ENCODE measurements at regions not wholly inside any gene's neighbourhood (a gene's known extent, or its start where the extent isn't known, plus 50 kb on each side); places are given as distances from the start of the nearest gene placed in this dataset.

DNA sequence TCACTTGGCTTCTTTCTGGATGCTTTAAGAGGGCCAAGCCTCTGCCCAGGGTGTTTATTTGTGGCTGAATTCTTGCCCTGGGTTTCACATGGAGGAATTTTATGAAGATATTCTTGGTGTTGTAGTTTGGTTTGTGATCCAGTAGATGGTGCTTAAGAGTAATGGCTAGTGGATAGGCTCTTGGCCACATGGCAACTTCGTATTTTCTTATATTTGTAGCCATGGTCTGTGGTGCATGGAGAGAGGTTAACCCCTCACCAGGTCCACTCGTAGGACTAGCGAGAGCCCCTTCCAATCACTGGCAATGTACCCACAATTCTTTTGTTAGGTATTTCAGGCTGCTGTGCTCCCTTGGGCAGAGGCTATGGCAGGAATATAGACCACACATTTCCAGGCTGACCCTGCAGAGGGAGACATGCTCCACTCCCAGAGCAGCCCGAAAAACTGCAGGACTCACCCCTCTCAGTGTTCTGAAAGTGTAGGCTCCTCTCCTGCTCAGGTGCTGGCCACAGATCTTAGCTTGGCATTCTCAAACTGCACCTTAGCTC lies 582.1 kb upstream of the SETBP1 start:
- no peak for DNase-seq (ENCODE audit: low spot score)

DNA sequence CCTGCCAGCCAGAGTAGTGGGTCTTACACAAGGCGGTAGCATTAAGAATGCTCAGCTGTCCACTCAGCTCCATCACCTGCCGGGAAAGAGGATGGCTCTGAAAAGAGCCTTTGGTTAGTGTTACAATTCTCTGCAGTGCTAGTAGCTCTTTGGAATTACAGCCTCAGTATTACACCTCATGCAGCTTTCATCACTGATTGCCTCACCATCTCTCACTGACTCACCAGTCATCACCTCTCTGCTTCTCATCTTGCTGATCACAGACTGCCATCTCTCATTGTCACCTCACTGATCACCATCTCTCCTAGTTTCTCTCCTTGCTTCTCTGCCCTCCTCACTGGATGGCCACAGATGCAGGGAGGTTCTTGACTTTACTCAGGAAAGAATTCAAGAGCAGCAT lies 573.5 kb upstream of the SETBP1 start:
- Histone ChIP-seq H3K4me2 (ENCODE audit: insufficient read depth, low read length, poor library complexity, severe bottlenecking) (no peak overlapping the region), H3K18ac (ENCODE audit: low read length) (no peak overlapping the region), H3K4me3 (ENCODE audit: low read length in 2 of 2) (no peak overlapping the region), H3K27ac (replicated peaks; ENCODE audit: low read length) (no peak overlapping the region), H2BK5ac (ENCODE audit: low read length) (no peak overlapping the region), H3K36me3 (replicated peaks in 1 of 2; ENCODE audit: control insufficient read depth in 2 of 2, insufficient read depth in 2 of 2, low read length in 2 of 2) (no peaks in the 10 kb centered on the region), H2BK12ac (ENCODE audit: low read length) (no peak overlapping the region), H3K9me3 (replicated peaks in 1 of 2; ENCODE audit: control insufficient read depth in 2 of 2, insufficient read depth in 1 of 2, low read depth in 1 of 2, low read length in 2 of 2) (no peaks in the 10 kb centered on the region), H4K91ac (ENCODE audit: low read depth, low read length, poor library complexity) (no peak overlapping the region), H2BK120ac (ENCODE audit: low read depth, low read length) (no peak overlapping the region), H3K27me3 (ENCODE audit: control insufficient read depth in 3 of 3, insufficient read depth in 3 of 3, low read depth in 1 of 3, low read length in 3 of 3) (no peaks in the 10 kb centered on the region), H2AK5ac (ENCODE audit: low read depth, low read length) (no peak overlapping the region), H2AFZ (ENCODE audit: low read length) (no peak overlapping the region), H2BK15ac (ENCODE audit: low read length) (no peak overlapping the region), H3K79me1 (ENCODE audit: low read depth, low read length) (no peaks in the 10 kb centered on the region), H4K8ac (ENCODE audit: low read depth, low read length) (no peak overlapping the region), H3K23ac (ENCODE audit: low read depth, low read length, poor library complexity) (no peak overlapping the region), H3K14ac (ENCODE audit: low read length) (no peak overlapping the region), H3K4me1 (ENCODE audit: control insufficient read depth in 2 of 2, insufficient read depth in 1 of 2, low read depth in 1 of 2, low read length in 2 of 2) (no peaks in the 10 kb centered on the region), H3K9ac (ENCODE audit: low read depth, low read length, poor library complexity) (no peak overlapping the region), H3K4ac (ENCODE audit: low read length) (no peak overlapping the region)
- WGBS, 2 donors (ENCODE audit: extremely low coverage in 2 of 2, insufficient read length in 2 of 2, insufficient replicate concordance in 1 of 2), result no CpG with 5 or more reads among the region's 2 CpGs
- no peak for DNase-seq (ENCODE audit: low spot score)

More for the DNA sequence above, 582.1 kb upstream of the SETBP1 start:
- Histone ChIP-seq H2AK5ac (ENCODE audit: low read depth, low read length) (peak overlapping the region; percentile 63), H3K9ac (ENCODE audit: low read depth, low read length, poor library complexity) (no peak overlapping the region), H3K4me1 (ENCODE audit: control insufficient read depth in 2 of 2, insufficient read depth in 1 of 2, low read depth in 1 of 2, low read length in 2 of 2) (no peaks in the 10 kb centered on the region), H2AFZ (ENCODE audit: low read length) (peak overlapping the region; percentile 73), H3K4ac (ENCODE audit: low read length) (no peak overlapping the region), H3K79me1 (ENCODE audit: low read depth, low read length) (no peaks in the 10 kb centered on the region), H3K23ac (ENCODE audit: low read depth, low read length, poor library complexity) (no peak overlapping the region), H2BK12ac (ENCODE audit: low read length) (peak overlapping the region; percentile 84), H4K8ac (ENCODE audit: low read depth, low read length) (peak overlapping the region; percentile 72), H3K27ac (replicated peaks; ENCODE audit: low read length) (no peak overlapping the region), H2BK120ac (ENCODE audit: low read depth, low read length) (peak overlapping the region; percentile 72), H2BK5ac (ENCODE audit: low read length) (no peak overlapping the region), H2BK15ac (ENCODE audit: low read length) (peak overlapping the region; percentile 75), H3K27me3 (ENCODE audit: control insufficient read depth in 3 of 3, insufficient read depth in 3 of 3, low read depth in 1 of 3, low read length in 3 of 3) (no peaks in the 10 kb centered on the region), H3K36me3 (replicated peaks in 1 of 2; ENCODE audit: control insufficient read depth in 2 of 2, insufficient read depth in 2 of 2, low read length in 2 of 2) (no peaks in the 10 kb centered on the region), H3K9me3 (replicated peaks in 1 of 2; ENCODE audit: control insufficient read depth in 2 of 2, insufficient read depth in 1 of 2, low read depth in 1 of 2, low read length in 2 of 2) (peaks cover 0 to 2% of the 10 kb centered on the region in 2 donors), H3K18ac (ENCODE audit: low read length) (peak overlapping the region; percentile 27), H4K91ac (ENCODE audit: low read depth, low read length, poor library complexity) (no peak overlapping the region), H3K4me2 (ENCODE audit: insufficient read depth, low read length, poor library complexity, severe bottlenecking) (no peak overlapping the region), H3K14ac (ENCODE audit: low read length) (no peak overlapping the region), H3K4me3 (ENCODE audit: low read length in 2 of 2) (no peak overlapping the region)
- WGBS, 2 donors (ENCODE audit: extremely low coverage in 2 of 2, insufficient read length in 2 of 2, insufficient replicate concordance in 1 of 2), result no CpG with 5 or more reads among the region's 4 CpGs

DNA sequence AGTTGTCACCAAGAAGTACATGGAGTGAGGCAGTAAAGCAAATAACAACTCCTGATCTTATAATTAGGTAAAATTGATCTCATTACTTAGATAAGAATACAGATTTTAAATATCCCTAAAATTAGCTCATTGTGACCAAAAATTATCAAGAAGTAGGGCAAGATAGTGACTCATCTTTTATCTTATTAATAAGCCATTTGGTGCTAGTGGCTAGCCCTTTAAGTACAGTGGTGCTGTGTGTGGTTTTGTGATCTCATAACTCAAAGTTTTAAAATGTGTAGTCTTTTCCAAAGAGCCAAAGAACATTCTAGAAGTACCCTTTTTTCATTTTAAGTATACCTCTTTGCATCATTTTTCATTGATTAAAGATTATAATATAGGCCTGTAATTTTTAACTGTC lies 569.4 kb upstream of the SETBP1 start:
- Histone ChIP-seq H3K4me2 (ENCODE audit: insufficient read depth, low read length, poor library complexity, severe bottlenecking) (no peak overlapping the region), H4K91ac (ENCODE audit: low read depth, low read length, poor library complexity) (no peak overlapping the region), H3K23ac (ENCODE audit: low read depth, low read length, poor library complexity) (no peak overlapping the region), H3K14ac (ENCODE audit: low read length) (no peak overlapping the region), H2BK15ac (ENCODE audit: low read length) (no peak overlapping the region), H3K18ac (ENCODE audit: low read length) (no peak overlapping the region), H2AFZ (ENCODE audit: low read length) (no peak overlapping the region), H2BK120ac (ENCODE audit: low read depth, low read length) (no peak overlapping the region), H3K4me3 (ENCODE audit: low read length in 2 of 2) (no peak overlapping the region), H3K79me1 (ENCODE audit: low read depth, low read length) (no peaks in the 10 kb centered on the region), H3K4me1 (ENCODE audit: control insufficient read depth in 2 of 2, insufficient read depth in 1 of 2, low read depth in 1 of 2, low read length in 2 of 2) (no peaks in the 10 kb centered on the region), H2BK5ac (ENCODE audit: low read length) (no peak overlapping the region), H3K4ac (ENCODE audit: low read length) (no peak overlapping the region), H3K9ac (ENCODE audit: low read depth, low read length, poor library complexity) (no peak overlapping the region), H3K36me3 (replicated peaks in 1 of 2; ENCODE audit: control insufficient read depth in 2 of 2, insufficient read depth in 2 of 2, low read length in 2 of 2) (no peaks in the 10 kb centered on the region), H2AK5ac (ENCODE audit: low read depth, low read length) (no peak overlapping the region), H2BK12ac (ENCODE audit: low read length) (no peak overlapping the region), H3K9me3 (replicated peaks in 1 of 2; ENCODE audit: control insufficient read depth in 2 of 2, insufficient read depth in 1 of 2, low read depth in 1 of 2, low read length in 2 of 2) (no peaks in the 10 kb centered on the region), H3K27me3 (ENCODE audit: control insufficient read depth in 3 of 3, insufficient read depth in 3 of 3, low read depth in 1 of 3, low read length in 3 of 3) (no peaks in the 10 kb centered on the region), H3K27ac (replicated peaks; ENCODE audit: low read length) (no peak overlapping the region), H4K8ac (ENCODE audit: low read depth, low read length) (no peak overlapping the region)
- DNase-seq (ENCODE audit: low spot score), result no peak

DNA sequence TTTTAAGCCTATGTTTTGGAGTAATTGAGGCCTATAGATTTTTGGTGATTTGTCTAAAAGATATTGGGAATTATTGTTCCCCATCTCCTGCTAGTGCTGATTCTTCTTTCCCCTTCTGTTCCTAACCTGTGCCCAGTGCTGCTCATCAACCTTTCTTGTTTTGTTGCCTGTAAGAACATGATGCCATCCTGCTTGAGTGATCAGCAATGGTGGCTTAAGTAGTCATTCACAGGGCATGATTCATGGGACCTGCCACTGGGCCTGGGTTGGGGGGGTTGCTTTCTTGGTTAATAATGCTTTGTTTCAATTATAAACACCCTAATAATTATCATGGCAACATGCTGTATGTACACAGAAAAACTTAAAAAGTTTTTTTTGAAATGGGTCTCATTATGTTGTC lies 562.9 kb upstream of the SETBP1 start:
- Histone ChIP-seq H2BK120ac (ENCODE audit: low read depth, low read length) (no peak overlapping the region), H4K91ac (ENCODE audit: low read depth, low read length, poor library complexity) (no peak overlapping the region), H3K4ac (ENCODE audit: low read length) (no peak overlapping the region)

More for the DNA sequence above, 562.9 kb upstream of the SETBP1 start:
- no peak overlapping the region for H2AFZ ChIP-seq (ENCODE audit: low read length)
- H3K9ac ChIP-seq (ENCODE audit: low read depth, low read length, poor library complexity), result no peak overlapping the region
- no peak overlapping the region for H3K14ac ChIP-seq (ENCODE audit: low read length)
- H3K27ac ChIP-seq (replicated peaks; ENCODE audit: low read length), result no peak overlapping the region
- peak overlapping the region; percentile 46 for H2BK12ac ChIP-seq (ENCODE audit: low read length)
- no peak overlapping the region for H4K8ac ChIP-seq (ENCODE audit: low read depth, low read length)
- H3K4me3 ChIP-seq (ENCODE audit: low read length in 2 of 2), result no peak overlapping the region
- H2BK15ac ChIP-seq (ENCODE audit: low read length), result no peak overlapping the region
- H3K9me3 ChIP-seq (replicated peaks in 1 of 2; ENCODE audit: control insufficient read depth in 2 of 2, insufficient read depth in 1 of 2, low read depth in 1 of 2, low read length in 2 of 2), result no peaks in the 10 kb centered on the region
- H3K4me2 ChIP-seq (ENCODE audit: insufficient read depth, low read length, poor library complexity, severe bottlenecking), result no peak overlapping the region
- no peaks in the 10 kb centered on the region for H3K79me1 ChIP-seq (ENCODE audit: low read depth, low read length)
- H3K36me3 ChIP-seq (replicated peaks in 1 of 2; ENCODE audit: control insufficient read depth in 2 of 2, insufficient read depth in 2 of 2, low read length in 2 of 2), result no peaks in the 10 kb centered on the region
- no peak for DNase-seq (ENCODE audit: low spot score)
- no peak overlapping the region for H3K23ac ChIP-seq (ENCODE audit: low read depth, low read length, poor library complexity)
- H2AK5ac ChIP-seq (ENCODE audit: low read depth, low read length), result no peak overlapping the region
- no peak overlapping the region for H2BK5ac ChIP-seq (ENCODE audit: low read length)
- H3K27me3 ChIP-seq (ENCODE audit: control insufficient read depth in 3 of 3, insufficient read depth in 3 of 3, low read depth in 1 of 3, low read length in 3 of 3), result no peaks in the 10 kb centered on the region
- H3K18ac ChIP-seq (ENCODE audit: low read length), result no peak overlapping the region
- H3K4me1 ChIP-seq (ENCODE audit: control insufficient read depth in 2 of 2, insufficient read depth in 1 of 2, low read depth in 1 of 2, low read length in 2 of 2), result no peaks in the 10 kb centered on the region
